SK-MEL-5 (cell line): ENCODE measurements at regions not wholly inside any gene's neighbourhood (a gene's known extent, or its start where the extent isn't known, plus 50 kb on each side); places are given as distances from the start of the nearest gene placed in this dataset.
"Not testable (repeated sequence)": the region's sequence is repeated elsewhere in the genome, so short reads cannot be mapped to it uniquely, and the experiment has no call there.

Experiments
- DNase-seq: peaks from one replicate; pipeline ENCODE4 v3.0.0-alpha.2; 2016; ENCODE audit warnings: low read depth, low spot score
- in situ Hi-C: cut with HindIII; loops from 2 replicates; pipeline ENCODE4 v1.10.0; 2016; ENCODE audit warnings: low sequenced_read_pairs, high pct_unique_total_duplicates, low pct_unique_long_range_greater_than_20kb

DNA sequence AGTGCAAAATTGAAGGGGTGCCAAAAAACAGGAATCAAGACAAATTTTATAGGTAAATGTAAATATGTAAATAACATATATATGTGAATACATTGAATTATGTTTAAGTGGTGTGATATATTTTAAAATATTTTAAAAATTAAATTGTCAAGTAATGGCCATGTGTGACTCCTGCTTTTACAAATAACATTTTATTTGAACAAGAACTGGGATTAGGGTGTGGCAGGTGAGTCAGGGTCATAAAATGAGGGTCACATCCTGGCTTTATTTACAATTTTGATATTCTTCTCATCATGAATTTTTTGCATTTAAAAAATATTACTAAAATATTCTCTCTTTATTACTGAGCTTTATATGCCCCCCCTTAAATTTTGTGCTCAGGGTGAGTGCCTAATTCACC, 601.1 kb upstream of the MAN1A1 start:
- no peak for DNase-seq
- in situ Hi-C loops = no loop called here

DNA sequence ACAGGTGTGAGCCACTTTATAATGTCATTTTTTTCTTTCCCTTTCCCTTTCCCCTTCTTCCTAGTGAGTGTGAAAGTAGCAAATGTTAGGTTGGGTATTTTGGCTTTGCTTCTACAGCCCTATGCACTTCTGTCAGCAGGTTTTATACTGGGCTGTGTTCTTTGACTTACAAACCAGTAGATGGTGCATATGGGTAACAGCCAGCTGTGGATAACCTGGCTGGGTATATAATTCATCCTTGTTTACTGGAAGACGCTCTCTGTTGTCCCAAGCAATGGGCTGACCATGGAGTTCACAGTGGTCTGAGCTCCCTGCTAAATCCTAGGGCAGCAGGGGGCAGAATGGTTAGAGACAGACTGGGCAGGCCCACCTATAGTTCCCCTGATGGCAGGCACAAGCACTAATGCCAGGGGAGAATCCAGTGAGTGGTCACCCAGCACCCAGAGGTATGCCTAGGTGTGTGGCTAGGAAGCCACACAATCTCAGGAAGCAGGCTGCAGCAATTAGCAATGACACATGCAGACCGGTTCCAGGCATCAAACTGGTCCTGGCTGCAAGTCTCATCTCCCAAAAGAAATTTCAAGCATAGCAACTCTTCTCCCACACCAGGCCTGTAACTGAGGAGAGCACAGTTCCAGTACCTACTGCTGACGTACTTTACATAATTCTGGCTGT, 592.7 kb upstream of the MAN1A1 start:
- in situ Hi-C loops = no loop called here

DNA sequence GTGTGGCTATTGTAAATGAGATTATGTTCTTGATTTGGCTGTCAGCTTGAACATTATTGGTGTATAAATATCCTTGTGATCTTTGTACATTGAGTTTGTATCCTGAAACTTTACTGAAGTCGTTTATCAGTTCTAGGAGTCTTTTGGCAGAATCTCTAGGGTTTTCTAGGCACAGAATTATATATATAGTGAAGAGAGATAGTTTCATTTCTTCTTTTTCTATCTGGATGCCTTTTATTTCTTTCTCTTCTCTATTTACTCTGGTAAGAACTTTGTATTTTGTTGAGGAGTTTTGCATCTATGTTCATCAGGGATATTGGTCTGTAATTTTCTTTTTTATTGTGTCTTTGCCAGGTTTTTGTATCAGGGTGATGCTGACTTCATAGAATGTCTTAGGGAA, 589.2 kb upstream of the MAN1A1 start:
- DNase-seq = no peak
- in situ Hi-C loops = no loop called here

More for the DNA sequence above, 592.7 kb upstream of the MAN1A1 start:
- DNase-seq = no peak

DNA sequence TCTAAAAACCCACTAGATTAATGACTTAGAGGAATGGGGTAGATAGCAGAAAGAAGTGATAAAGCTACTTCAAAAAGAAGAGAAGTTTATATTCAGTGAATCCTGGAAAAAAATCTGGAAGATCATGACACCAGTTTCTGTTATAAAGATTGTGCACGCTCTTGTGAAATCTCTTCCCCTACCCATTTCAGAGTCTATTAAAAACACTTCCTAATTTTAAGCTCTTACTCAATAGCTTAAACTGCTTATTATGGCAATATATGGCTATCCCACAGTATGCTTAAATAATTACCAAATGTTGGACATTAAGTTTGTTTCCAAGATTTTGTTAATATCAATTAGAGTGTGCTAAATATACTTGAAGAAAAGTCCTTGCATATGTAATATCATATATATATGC, 585.3 kb upstream of the MAN1A1 start:
- DNase-seq = no peak
- in situ Hi-C loops = no loop called here

DNA sequence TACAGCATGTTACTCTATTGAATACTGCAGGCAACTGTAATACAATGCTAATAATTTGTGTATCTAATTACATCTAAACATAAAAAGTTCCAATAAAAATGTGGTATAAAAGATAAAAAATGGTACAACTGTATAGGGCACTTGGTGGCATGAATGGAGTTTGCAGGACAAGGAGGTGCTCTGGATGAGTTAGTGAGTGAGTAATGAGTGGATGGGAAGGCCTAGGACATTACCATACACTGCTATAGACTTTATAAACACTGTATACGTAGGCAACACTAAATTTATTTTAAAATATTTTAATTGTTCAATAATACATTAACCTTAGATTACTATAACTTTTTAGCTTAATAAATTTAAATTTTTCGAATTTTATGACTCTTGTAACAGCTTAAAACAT, 579.6 kb upstream of the MAN1A1 start:
- in situ Hi-C loops = no loop called here
- no peak for DNase-seq

DNA sequence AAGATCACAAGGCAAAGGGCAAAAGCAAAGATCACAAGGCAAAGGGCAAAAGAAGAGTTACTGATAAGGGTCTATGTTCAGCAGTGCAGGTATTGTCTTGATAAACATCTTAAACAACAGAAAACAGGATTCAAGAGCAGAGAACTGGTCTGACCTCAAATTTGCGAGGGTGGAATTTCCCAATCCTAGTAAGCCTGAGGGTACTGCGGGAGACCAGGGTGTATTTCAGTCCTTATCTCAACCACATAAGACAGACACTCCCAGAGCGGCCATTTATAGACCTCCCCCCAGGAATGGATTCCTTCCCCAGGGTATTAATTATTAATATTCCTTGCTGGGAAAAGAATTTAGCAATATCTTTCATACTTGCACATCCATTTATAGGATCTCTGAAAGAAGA, 575.3 kb upstream of the MAN1A1 start:
- DNase-seq, in situ Hi-C loops: not testable (repeated sequence)

DNA sequence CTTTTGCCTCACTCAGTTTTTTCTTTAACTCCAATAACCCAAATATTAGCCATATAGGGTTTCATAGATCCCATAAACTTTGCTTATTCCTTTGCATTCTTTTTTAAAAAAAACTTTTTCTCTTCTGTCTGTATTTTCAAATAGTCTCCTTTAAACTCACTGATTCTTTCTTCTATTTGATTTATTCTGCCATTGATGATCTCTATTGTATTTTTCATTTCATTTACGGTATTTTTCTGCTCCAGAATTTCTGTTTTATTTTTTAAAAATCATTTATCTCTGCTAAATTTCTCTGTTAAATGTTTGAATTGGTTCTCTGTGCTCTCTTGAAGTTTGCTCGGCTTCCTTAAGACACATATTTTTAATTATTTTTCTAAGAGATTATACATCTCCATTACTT, 573.3 kb upstream of the MAN1A1 start:
- in situ Hi-C loops = no loop called here
- no peak for DNase-seq

DNA sequence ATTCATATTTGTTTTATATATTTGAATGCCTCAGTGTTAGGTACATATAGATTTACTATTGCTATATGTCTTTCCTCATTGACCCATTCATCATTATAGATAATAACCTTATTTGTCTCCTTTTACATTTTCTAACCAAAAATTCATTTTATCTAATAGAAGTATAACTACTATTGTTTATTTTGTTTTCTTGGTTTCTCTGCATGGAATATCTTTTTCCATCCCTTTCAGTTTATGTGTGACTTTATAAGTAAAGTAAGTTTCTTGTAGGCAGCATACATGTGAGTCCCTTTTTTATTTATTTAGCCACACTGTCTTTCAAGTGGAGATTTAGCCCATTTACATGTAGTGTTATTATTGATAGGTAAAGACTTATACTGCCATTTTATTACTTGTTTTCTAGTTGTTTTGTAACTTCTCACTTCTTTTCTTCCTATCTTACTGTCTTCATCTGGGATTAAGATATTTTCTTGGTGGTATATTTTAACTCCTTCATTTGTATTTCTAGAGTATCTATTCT, 572.0 kb upstream of the MAN1A1 start:
- DNase-seq = no peak
- in situ Hi-C loops = no loop called here

DNA sequence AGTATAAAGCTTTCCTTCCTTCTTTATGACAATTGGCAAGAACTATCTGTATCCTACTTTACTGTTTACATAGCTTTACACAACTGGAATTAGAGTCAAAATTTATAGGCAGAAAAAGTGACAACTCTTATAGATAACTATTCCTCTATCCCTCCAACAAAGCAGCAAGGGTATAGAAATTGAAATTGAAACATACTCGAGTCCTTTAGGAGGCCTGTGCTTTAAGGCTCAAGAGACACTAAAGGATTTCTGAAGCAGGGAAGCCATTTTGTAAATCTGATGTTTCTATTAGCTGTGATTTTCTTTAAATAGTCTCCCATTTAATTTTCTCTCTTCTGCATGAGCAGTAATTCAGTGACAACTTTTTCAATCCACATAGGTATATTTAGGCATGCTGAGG, 567.6 kb upstream of the MAN1A1 start:
- in situ Hi-C loops = no loop called here
- DNase-seq = no peak

DNA sequence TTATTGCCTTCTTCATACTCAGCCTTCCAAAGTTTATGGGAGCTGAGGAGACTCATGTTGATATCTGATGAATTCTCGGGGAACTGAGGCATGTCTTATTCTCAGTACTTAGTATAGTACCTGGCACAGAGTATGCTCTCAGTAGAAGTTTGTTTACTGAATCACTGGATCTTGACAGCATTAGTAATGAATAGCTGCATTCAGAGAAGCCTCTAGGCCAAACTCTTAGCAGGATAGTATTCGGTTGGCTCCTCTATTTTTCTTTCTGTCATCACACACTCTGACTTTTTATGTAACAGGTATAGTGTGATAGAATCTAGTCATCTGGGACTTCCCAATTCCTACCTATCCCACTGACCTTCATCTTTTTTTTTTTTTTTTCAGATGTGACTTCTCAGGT, 566.4 kb upstream of the MAN1A1 start:
- no peak for DNase-seq
- in situ Hi-C loops = no loop called here

DNA sequence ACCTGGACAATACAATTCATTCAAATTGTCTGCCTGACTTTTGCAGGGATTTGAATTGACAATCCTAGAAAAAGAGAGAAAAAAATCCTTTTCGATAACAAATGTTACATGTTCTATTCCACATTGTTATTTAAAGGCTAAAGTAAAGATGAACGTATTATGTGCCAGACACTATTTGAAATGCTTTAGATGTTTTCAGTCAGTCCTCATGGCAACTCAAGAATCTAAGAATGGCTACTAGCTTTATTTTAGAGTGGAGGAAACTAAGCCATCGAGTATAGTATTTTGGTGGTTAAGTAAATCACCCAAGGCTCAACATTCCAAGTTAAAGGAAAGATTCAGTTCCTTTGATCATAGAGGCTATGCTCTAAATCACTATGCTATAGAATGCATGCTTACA, 558.6 kb upstream of the MAN1A1 start:
- no peak for DNase-seq
- in situ Hi-C loops = no loop called here

DNA sequence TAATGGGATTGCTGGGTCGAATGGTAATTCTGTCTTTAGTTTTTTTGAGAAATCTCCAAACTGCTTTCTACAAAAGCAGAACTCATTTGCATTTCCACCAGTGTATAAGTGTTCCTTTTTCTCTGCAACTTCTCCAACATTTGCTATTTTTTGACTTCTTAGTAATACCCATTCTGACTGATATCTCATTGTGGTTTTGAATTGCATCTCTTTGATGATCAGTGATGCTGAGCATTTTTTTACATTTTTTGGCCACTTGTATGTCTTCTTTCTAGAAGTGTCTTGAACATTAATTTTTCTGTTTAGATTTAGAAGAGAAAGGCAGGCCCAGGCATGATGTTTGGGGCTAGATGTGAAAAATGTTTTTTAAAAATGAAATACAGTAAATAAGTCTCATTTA, 553.1 kb upstream of the MAN1A1 start:
- DNase-seq = no peak
- in situ Hi-C loops = no loop called here

DNA sequence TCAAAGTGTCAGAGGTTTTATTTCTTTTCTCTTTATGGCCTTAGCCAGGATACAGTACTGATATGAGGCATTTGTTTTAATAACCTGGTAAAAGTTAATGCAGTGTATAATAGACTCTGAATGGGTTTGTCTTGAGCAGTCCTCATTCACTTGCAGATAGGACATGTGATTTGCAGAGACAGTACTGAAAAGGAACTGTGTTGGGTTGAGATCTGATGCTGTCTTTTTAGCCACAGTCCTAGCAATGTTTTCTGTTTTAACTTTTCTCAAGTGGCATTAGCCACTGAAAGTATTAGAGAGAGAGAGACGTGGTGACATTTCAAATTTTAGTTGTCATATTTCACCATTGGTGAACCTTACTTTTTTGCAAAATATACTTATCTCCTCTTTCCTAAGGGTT, 547.2 kb upstream of the MAN1A1 start:
- no peak for DNase-seq
- in situ Hi-C loops = no loop called here

DNA sequence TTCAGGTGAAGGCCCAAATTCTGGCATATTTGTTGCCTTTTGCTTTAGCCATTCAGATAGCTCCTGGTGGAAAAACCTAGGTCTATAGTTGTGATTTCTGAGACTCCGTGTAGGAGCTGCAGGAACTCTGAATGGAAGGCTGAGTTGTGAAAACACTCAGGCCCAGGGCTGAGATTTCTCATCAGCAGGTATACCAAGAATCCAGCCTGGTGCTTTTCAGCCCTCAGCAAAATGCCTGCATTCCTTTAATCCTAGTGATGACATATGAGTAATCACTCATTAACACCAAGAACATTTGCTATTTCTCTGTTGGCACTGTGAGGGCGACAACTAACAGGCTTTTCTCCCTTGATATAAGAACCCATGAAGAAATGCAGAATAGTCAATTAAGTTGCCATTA, 546.1 kb upstream of the MAN1A1 start:
- in situ Hi-C loops = no loop called here
- no peak for DNase-seq

DNA sequence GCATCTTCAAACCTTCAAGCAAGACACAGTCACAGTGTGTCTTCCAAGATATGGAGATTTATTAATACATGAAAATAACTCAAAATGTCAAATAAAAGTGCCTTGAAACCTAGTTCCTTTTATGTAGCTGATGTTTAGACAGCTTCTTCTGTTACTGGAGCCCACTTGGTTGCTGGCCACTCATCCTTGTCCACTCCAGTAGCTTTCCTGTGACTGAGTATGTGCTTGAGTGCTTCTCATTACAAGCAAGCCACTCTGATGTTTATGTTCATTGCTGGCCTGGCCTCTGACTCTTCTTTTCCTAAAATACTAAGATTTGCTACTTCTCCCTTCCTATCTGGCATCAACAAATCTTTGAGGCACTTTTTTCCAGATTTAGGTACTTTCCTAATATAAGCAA, 545.2 kb upstream of the MAN1A1 start:
- in situ Hi-C loops = no loop called here
- no peak for DNase-seq

DNA sequence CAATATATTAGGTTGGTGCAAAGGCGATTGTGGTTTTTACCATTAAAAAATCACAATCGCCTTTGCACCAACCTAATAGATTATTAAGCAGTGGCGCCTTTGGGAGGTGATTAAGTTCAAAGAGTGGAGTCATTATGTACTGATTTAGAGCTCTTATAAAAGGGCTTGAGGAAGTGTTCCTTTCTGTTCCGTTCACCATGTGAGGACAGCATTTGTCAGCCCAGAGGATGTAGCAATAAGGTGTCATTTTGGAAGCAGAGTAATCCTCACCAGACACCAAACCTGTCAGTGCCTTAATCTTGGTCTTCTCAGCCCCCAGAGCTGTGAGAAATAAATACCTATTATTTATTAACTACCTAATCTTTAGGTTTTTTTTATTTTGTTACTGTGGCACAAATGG, 542.1 kb upstream of the MAN1A1 start:
- in situ Hi-C loops = no loop called here
- no peak for DNase-seq

DNA sequence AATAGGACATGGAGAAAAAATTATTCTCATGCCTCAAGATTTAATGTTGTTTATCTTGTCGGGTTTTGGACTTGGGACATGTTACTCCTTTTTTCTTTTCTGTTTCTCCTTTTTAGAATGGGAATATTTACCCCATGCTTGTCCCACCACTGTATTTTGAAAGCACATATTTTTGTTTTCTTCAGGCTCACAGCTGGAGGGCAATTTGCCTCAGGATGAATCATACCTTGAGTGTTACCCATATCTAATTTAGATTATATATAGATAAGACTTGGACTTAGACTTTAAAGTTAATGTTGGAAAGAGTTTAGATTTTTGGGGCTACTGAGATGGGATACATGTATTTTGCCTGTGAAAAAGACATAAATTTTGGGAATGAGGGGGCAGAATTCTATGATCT, 541.6 kb upstream of the MAN1A1 start:
- in situ Hi-C loops = no loop called here
- no peak for DNase-seq

DNA sequence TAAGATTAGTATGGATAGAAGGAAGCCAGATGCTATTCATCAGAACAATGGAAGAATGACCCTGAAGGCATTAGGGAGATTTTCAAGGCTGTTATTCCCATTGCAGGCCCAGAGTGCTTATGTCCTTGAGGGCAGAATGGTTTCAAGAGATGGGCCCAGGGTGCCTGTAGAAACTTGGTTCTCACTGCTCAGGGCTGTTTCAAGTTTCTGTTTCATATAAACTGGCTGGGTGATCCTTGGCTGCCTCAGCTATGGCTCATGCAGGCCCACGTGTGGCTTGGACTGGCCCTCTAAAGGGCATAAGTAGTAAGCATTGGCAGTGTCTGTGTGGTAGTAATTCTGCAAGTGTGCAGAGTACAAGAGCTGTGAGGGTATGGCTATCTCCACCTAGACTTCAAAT, 540.9 kb upstream of the MAN1A1 start:
- no peak for DNase-seq
- in situ Hi-C loops = no loop called here

DNA sequence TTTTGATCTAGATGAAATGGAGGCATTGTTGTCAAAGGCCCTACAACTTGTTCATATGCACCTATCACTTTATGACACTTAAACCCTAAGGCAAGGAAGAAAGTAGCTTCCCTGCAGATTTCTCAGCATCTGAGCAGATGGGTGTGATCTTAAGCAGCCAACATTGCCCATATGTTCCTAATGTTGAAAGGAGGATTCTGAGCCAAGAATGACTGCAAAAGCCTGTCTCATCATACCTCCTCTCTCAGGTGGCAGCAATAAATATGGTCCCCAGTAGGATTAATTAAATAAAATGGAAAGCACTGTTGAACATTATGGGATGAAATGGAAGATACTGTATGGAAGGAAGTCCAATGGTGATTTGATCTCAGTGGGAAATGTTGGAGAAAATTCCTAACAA, 538.1 kb upstream of the MAN1A1 start:
- in situ Hi-C loops = no loop called here
- DNase-seq = no peak

DNA sequence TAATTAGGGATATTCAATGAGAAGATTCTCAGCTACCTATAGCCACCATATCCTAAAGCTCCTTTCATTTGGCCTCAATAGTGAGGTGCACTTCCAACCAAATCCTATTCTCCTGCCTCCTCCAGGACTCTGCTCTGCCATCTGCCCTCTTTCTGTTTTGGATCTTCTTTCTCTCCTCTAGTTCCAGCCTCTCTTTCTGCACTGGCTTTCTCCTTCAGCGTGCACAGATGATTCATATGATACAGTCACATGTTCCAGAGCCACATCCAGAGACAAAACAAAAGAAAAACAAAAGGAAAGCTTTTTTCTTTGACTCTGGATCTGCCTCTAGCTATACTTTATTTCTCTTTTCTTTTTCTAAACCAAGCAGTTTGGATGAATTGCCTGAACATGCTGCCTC, 531.9 kb upstream of the MAN1A1 start:
- DNase-seq = peak; percentile 26
- in situ Hi-C loops = no loop called here
